ENCODE measurements at regions not wholly inside any gene's neighbourhood (a gene's known extent, or its start where the extent isn't known, plus 50 kb on each side); places are given as distances from the start of the nearest gene placed in this dataset.

DNA sequence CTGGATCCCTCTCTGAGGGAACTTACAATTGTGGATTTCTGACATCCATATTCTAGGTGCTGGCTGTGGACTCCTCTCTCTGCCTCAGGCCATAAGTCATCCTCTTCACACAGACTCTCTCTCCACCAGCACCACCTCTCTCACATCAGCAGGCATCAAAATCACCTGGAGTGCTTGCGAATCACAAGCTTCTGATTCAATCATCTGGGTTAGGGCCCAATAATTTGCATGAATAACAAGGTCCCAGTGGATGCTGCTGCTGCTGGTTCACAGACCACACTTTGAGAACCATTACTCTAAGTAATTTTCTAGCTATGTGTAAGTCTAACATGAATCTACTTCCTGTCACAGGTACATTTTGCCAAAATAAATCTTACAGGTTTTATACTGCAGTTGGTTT is 214.9 kb downstream of the DSEL start:
- intact Hi-C loops (cut with DNase I) = no loop called here
- DNase-seq = no peak

DNA sequence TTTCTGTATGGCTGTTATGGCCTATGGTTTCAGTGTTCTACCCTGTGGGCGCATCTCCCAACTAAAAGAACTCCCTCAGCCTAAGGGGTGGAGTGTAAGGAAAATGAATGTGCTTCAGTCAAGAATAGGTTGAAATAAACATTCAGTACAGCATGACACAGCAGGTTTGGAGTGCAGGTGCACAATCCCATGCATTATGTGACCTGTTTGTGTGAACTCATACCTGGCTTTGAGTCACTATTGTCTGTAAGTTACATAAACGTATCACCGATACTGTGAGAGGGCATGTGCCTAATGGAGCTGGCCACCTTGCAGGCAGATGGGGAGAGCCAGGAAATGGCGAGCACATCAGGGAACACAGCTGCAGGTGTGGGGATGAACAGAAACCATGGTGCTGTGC is 216.0 kb downstream of the DSEL start:
- intact Hi-C loops (cut with DNase I) = no loop called here
- no peak for DNase-seq

DNA sequence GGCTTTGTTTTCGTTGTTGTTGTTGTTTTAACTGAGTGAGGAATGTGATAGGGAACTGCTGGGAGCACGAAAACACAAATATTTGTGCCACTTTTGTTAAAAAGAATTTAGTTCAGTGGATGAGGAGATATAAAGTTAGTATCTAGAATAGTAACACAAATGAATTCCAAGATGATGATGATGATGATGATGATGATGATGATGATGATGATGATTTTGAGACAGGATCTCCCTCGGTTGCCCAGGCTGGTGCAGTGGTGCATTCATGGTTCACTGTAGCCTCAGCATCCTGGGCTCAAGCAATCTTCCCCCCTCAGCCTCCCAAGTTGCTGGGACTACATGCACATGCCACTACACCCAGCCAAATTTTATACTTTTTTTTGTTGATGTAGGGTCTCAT is 223.7 kb downstream of the DSEL start:
- intact Hi-C loops (cut with DNase I) = no loop called here
- DNase-seq = no peak

DNA sequence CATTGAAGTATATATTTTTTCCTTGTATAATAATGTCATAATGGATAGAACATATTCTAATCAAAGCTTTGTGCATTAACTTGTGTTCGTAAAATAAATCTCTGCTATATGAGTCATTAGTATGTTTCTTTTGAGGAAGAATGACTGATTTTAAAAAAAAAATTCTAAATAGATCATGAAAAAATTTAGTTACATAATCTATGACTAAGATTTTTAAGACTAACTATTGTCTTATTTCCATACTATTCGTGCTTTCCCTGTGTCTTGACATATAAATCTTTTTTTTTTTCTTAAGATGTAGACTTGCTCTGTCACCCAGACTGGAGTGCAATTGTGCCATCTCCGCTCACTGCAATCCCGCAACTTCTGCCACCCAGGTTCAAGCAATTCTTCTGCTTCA is 226.1 kb downstream of the DSEL start:
- intact Hi-C loops (cut with DNase I) = no loop called here
- no peak for DNase-seq

DNA sequence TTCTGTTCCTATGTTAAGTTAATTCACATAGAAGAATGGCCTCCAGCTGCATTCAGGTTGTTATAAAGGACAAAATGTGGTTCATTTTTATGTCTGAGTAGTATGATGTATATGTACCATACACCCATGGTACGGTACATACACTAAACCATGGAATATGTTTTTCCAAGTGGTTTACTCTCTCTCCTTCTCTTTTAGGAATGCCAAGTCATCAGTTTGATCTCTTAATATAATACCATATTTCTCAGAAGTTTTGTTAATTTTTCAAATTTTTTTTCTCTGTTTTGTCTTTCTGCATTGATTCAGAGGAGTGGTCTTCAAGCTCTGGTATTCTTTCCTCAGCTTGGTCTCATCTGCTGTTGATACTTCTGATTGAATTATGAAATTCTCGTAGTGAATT is 230.9 kb downstream of the DSEL start:
- DNase-seq = no peak
- intact Hi-C loops (cut with DNase I) = no loop called here

DNA sequence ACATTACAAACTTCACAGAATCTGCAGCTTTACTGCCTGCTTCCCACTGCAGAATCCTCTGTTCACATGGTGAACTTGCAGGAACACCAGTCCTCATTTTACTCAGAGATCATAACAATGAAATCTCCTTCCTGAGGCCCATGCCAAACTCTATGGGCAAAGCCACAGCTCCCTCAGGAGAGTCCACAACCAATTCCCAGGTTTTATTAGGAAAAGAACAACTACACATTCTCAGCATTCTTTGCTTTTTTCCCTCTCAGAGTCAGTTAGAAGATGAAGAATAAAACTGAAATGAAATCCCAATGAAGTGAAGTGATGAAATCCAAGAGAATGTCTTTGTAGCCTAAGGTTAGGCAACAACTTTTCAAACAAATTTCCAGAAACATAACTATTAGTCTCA is 233.7 kb downstream of the DSEL start:
- no peak for DNase-seq
- intact Hi-C loops (cut with DNase I) = no loop called here

DNA sequence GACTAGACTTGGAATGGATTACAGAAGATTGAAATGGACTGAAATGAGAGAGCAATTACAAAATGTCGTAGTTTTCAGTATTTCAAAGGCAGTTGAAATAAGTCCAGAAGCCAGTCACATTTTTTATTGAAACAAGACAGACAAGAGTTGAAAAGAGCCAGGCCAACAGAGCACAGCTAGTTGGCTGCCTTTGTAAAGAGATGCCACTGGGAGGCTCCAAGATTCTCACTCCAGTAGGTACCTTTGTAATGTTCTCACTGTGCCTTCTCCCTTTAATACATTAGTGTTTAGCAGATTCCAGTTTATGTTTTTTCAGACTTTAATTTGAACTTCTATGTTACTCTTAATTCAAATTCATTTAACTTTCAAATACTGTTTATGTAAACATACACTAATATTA is 234.8 kb downstream of the DSEL start:
- no peak for DNase-seq

DNA sequence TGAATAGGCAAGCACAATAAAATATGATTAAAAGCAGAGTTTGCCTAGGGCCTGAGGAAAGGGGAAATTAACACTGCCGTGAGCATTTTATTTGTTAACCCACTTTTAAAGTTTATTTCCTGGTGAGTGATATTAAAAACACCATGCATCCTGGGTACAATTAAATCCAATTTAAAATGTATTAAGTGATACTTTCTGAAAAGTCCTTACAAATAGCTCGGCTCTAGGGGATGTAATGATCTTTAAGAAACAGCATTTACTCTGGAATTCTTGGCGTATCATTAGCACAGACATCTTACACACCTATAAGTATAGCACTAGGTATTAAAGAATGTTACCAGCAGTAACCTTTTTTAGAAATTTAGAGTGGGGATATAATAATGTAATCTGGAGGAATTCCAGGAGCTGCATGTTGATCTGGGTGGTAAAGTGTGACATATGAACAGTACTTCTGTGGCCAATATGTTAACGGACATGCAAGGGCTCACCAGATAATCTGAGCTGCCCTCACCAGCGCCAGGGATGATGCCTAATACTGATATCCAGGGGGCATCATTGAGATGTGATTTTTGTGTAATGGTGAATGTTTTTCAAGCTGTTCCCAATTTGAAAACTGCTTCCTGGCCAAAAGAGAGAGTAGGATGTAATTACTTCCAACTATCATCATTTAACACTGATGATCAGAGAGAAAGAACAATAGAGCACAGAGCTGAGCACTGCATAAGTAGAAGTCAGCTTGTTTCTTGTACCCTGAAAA is 235.9 kb downstream of the DSEL start:
- intact Hi-C loops (cut with DNase I) = no loop called here
- no peak for DNase-seq

More for the DNA sequence above, 234.8 kb downstream of the DSEL start:
- intact Hi-C loops (cut with DNase I) = no loop called here

DNA sequence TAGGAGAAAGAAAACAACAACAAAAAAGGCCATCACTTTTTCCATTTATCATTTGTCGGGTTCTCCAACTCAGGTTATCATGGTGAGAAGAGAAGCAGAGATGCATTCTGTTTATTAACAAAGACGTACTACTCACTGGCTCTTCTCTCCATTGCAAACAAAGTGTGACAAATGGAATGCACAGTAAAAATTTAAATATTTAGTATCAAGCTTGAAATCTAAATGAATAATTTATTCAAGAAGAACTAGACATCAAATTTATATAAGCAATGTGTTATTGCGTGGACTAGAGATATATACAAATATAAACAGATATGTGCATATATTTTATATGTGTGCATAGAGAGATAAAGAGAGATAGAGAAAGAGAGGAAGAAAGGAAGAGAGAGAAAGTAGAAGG is 236.5 kb downstream of the DSEL start:
- intact Hi-C loops (cut with DNase I) = no loop called here
- DNase-seq = no peak

DNA sequence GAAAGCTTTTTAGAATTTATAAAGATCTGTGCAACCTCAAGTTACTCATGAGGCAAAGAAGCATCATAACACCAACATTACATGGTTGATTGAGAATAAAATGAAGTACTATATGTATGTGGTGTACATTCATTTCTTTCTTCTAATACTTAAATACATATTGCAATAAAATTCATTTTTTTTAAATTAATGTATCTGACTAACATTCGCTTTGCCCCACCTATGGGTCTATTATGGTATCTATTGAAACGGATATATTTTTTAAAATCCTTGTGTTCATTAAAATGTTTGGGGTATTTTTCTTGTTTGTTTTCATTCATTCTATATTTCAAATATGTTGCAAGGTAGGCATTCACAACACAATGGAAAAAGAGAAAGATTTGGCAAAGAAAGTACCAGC is 237.5 kb downstream of the DSEL start:
- no peak for DNase-seq
- intact Hi-C loops (cut with DNase I) = no loop called here

DNA sequence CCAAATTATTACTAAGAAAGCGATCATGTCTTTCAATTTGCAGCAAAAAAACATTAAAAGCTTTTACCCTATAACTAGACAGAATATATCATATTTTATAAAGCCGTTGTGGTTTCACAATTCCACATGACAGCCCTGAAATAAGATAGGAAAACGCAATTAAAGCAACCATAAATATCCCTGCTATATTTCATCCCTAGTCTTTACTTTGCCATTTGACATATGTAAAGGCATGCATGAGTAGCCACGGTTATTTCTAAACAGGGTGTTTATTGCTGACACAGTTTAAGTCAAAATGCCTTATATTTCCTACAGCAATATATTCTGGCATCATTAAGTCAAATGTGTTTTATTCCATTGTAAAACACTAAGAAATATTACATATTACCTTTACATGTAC is 239.9 kb downstream of the DSEL start:
- no peak for DNase-seq
- intact Hi-C loops (cut with DNase I) = no loop called here

DNA sequence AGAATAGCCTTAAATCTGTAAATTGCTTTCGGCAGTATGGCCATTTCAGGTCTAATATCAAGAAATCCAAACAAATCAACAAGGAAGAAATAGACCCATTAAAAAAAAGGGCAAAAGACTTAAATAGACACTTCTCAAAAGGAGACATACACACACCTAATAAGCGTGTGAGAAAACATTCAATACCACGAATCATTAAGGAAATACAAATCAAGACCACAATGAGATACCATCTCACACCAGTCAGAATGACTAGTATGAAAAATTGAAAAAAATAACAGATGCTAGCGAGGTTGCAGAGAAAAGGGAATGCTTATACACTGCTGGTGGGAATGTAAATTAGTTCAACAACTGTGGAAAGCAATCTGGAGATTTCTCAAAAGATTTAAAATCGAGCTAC is 243.2 kb downstream of the DSEL start:
- intact Hi-C loops (cut with DNase I) = no loop called here
- no peak for DNase-seq

DNA sequence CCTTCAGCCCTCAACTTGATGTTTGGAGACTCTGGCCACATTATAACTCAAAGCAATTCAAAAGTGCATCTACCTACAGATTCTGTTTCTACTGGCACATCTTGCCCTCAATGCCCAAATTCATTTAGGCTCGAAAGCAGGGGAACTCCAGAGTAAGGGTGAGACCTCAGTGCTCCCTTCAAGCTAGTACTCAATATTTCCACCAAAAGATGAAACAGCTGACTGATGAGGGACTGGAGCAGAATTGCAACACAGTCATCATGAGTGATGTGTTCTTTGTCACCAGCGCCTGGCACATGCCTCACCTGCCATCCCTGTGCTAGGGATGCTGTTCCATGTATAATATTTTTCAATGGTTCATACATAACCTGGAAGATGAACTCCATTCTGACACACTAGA is 247.3 kb downstream of the DSEL start:
- DNase-seq = no peak
- intact Hi-C loops (cut with DNase I) = no loop called here

DNA sequence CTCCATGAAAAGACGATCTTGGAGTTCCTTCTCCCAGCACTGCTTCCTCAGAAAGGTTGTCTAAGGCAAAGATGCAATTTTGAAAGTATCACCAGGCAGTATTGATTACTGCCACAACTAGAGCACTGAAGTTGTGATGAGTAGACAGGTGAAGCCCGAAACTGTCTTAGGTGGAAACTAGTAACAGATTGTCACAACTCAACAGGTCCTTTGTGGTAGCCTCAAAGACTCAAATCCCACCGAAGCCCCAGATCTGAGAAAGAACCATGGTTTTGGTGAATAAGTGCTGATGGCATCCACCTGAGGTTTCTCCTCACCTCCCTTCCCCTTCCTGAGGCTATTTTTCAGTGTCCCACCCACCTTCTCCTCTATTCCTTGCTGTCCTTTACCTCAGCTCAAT is 248.0 kb downstream of the DSEL start:
- intact Hi-C loops (cut with DNase I) = no loop called here
- no peak for DNase-seq

DNA sequence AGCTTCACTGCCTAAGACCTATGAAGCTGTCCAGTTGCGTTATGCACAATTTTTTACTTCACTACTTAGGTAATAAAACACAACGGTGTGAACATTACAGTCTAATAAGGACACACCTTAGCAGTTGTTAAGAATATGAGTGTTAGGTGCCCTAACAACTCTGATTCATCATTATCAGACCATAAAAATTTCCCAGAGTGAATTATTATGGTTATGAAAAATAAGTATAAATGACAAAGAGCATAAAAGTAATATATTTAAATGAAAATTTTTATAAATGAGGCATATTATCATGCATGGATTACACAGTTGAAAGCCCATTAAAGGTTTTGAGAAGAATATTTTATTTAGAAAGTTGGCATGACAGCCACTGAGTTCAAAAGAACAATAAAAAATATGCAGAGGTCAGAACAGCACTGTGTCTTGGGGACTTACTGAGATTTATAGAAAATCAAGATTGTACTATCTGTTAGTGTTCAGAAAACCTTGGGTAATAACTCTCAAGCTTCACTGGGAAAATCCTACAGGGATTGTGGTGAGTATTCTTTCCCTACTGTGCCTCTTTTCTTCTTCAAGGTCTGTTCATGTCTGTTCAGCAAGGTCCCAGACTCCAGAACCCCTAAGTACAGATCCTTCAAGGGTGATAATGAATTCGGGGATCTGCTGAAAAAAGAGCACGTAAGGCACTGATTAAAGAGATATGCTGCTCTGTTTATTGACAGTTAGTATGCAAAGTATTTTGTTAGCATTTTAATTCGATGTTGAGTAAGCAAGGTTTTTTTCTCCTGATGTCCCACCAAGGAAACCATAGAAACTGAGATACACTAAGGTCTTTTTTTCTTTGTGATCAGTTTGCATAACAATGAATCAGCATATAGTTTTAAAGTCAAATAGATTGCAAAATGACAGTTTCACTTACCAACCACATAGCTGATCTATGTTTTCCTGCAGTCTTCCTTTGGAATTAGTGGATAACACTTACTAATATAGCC is 250.0 kb downstream of the DSEL start:
- no peak for DNase-seq
- intact Hi-C loops (cut with DNase I) = no loop called here

DNA sequence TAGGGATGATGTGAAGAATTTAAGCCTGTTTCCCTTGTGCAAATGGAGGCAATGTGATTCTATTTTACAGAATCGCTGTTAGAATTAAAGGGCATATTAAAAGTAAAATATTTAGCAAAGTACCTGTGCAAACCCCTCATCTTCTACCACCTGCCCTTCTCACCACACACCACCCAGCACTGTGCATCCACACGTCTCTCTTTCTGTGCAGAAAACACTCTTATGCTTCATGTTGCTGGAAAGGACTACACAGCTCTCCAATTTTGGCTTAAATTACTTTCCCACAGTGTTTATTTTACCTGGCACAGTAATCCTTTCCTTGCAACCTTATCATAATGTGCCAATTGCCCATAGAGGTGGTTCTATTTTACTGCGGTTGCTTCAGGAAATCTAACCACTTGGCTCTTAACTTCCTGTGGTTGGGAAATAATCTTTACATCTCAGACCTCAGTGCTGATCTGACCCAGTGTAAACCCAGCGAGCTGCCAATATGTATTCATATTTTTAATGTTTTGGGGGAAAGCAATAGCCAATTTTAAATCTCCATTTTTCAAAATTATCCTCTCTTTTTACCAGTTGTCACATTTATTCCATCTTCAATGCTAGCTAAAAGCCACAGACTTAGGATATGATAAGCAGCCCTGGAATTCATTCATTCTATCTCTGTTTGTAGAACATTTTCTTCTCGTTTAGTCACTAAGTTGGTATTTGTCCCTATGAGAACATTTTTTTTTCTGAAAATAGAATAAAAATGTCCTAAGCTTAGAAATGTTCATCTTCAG is 250.9 kb downstream of the DSEL start:
- intact Hi-C loops (cut with DNase I) = no loop called here

DNA sequence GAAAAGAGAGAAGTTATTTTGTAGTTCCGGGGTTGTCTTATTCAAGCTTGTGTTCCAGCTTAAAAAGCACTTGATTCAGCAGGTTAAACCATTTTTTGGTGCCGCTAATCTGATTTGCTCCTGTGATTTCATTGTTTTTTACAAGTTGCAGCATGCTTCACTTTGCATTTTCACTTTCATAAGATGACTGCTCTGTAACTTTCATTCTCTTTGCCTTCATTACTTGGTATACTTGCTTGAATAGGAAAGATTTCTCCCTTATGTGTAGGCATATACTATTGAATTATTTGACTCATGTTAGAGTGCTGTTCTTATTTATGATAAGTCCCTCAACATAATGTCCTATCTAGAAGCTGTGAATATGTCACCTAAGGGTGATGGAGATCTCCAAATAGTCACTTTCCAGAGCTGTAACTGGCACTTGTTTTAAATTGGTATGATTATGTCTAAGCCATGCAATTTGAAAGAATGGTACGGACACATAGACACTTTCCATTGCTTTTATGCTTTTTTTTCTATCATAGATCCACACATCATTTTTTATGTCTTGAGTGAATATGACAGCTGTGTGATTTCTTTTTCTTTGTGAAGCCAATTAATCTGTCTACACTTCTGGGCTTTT is 254.5 kb downstream of the DSEL start:
- intact Hi-C loops (cut with DNase I) = no loop called here
- no peak for DNase-seq

More for the DNA sequence above, 250.9 kb downstream of the DSEL start:
- DNase-seq = no peak

DNA sequence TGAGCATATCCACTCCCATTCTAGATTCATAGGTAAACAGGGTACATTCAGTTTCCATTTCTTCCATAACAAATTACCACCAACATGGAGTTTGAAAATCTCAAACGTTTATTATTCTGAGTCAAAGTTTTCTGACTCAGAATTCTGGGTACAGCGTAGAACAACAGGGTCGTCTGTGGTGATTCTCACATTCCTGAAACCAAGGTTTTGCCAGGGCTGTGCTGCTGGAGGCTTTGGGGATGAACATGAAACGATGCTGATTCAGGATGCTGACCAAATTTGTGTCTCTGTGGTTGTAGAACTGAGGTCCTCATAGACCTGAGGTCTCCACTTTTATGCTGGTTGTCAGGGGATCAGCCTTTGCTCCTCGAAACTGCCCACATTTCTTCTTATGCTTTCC is 255.7 kb downstream of the DSEL start:
- intact Hi-C loops (cut with DNase I) = no loop called here
- no peak for DNase-seq

DNA sequence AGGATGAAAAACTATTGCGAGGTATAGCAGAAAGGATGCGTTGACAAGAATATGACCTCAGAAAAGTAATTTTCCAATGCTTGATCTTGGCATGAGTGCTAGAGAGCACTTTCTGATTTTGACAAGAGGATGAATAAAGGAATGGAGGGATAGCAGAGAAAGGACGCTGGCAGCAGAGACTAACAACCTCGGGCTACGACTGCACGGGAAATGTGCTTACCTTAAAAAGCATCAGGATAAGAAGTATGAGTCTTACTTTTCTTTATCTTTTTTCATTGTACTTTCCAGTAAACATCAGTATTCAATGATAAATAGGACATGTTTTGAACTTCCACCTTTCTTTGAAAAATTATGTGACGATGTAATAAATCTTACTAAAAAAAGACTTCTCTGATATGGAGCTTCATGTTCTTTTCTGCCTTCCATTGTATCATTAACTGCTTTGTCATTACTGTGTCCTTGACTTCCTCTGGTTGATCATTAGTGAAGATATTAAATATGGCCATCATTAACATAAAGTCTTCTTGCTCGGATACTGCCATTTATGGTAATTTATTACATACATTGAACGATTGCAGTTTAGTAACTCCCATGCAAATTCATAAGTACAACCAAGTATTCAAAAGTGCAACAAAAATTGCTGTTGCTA is 265.6 kb downstream of the DSEL start:
- DNase-seq = no peak
- intact Hi-C loops (cut with DNase I) = no loop called here
